GM11168 (cell line): ENCODE measurements at regions not wholly inside any gene's neighbourhood (a gene's known extent, or its start where the extent isn't known, plus 50 kb on each side); places are given as distances from the start of the nearest gene placed in this dataset.

Experiments
- in situ Hi-C: fragments of 300-500 bp; cut with MboI; formaldehyde crosslinking; loops from one replicate; pipeline ENCODE4 v1.12.0; 2022; ENCODE audit warnings: low sequenced_read_pairs; ENCODE audit not compliant: unreplicated experiment

GRCh38 chr6:98566126-98566525, 268.2 kb upstream of the POU3F2 start:
- in situ Hi-C loops = no loop called here

GRCh38 chr6:98572579-98572978, 261.8 kb upstream of the POU3F2 start:
- in situ Hi-C loops = no loop called here

- in situ Hi-C loops = no loop called here
Measured at GRCh38 chr6:98574984-98575383, 259.4 kb upstream of the POU3F2 start.

GRCh38 chr6:98576791-98577190, 257.6 kb upstream of the POU3F2 start:
- in situ Hi-C loops = no loop called here

GRCh38 chr6:98578016-98578415, 256.4 kb upstream of the POU3F2 start:
- in situ Hi-C loops = no loop called here

- in situ Hi-C loops = no loop called here
Measured at GRCh38 chr6:98579079-98579478, 255.3 kb upstream of the POU3F2 start.

GRCh38 chr6:98579941-98580340, 254.4 kb upstream of the POU3F2 start:
- in situ Hi-C loops = no loop called here

- in situ Hi-C loops = no loop called here
Measured at GRCh38 chr6:98581705-98582104, 252.7 kb upstream of the POU3F2 start.

GRCh38 chr6:98583506-98583905, 250.9 kb upstream of the POU3F2 start:
- in situ Hi-C loops = no loop called here

GRCh38 chr6:98586163-98586562, 248.2 kb upstream of the POU3F2 start:
- in situ Hi-C loops = no loop called here

- in situ Hi-C loops = no loop called here
Measured at GRCh38 chr6:98587555-98587954, 246.8 kb upstream of the POU3F2 start.

GRCh38 chr6:98589536-98589935, 244.8 kb upstream of the POU3F2 start:
- in situ Hi-C loops = no loop called here

- in situ Hi-C loops = no loop called here
Measured at GRCh38 chr6:98590136-98590681, 244.2 kb upstream of the POU3F2 start.

- in situ Hi-C loops = no loop called here
Measured at GRCh38 chr6:98590997-98591396, 243.4 kb upstream of the POU3F2 start.

GRCh38 chr6:98593676-98594075, 240.7 kb upstream of the POU3F2 start:
- in situ Hi-C loops = no loop called here

GRCh38 chr6:98601716-98602115, 232.7 kb upstream of the POU3F2 start:
- in situ Hi-C loops = no loop called here

- in situ Hi-C loops = no loop called here
Measured at GRCh38 chr6:98605705-98606104, 228.7 kb upstream of the POU3F2 start.

GRCh38 chr6:98627129-98627775, 207.1 kb upstream of the POU3F2 start:
- in situ Hi-C loops = no loop called here

- in situ Hi-C loops = no loop called here
Measured at GRCh38 chr6:98633886-98634285, 200.5 kb upstream of the POU3F2 start.

- in situ Hi-C loops = no loop called here
Measured at GRCh38 chr6:98634569-98634968, 199.8 kb upstream of the POU3F2 start.

GRCh38 chr6:98635191-98635590, 199.2 kb upstream of the POU3F2 start:
- in situ Hi-C loops = no loop called here

GRCh38 chr6:98636941-98637340, 197.4 kb upstream of the POU3F2 start:
- in situ Hi-C loops = no loop called here
